Thyroid gland (tissue), 4 donors: ENCODE measurements at regions not wholly inside any gene's neighbourhood (a gene's known extent, or its start where the extent isn't known, plus 50 kb on each side); places are given as distances from the start of the nearest gene placed in this dataset.

Experiments
- DNase-seq, 2 donors: peaks; one replicate each; pipeline ENCODE4 v3.0.0-alpha.2; 2019
- H3K27ac ChIP-seq, 3 donors: fragments of 200-600 bp; sonication (generic); 1 replicate in 2 of 3; 2 replicates in 1 of 3; pipeline ENCODE4 v1.5.1; 2016 to 2019; ENCODE audit warnings: mild to moderate bottlenecking in 1 of 3, moderate library complexity in 1 of 3
- H3K27me3 ChIP-seq: fragments of 200-600 bp; sonication (generic); one replicate; pipeline ENCODE4 v1.5.1; 2019
- H3K36me3 ChIP-seq, 2 donors: fragments of 200-600 bp; sonication (generic); one replicate each; pipeline ENCODE4 v1.5.1; 2016 to 2019
- H3K4me1 ChIP-seq, 2 donors: fragments of 200-600 bp; sonication (generic); one replicate each; pipeline ENCODE4 v1.5.1; 2017 to 2019
- H3K4me3 ChIP-seq, 3 donors: fragments of 200-600 bp; sonication (generic); replicated peaks in 1 of 3; 1 replicate in 2 of 3; 2 replicates in 1 of 3; pipeline ENCODE4 v1.5.1; 2016; ENCODE audit warnings: mild to moderate bottlenecking in 1 of 3
- H3K9me3 ChIP-seq: fragments of 200-600 bp; sonication (generic); one replicate; pipeline ENCODE4 v1.5.1; 2017
- POLR2A ChIP-seq, 2 donors: fragments of 450-650 bp; IDR thresholded peaks; one replicate each; pipeline ENCODE4 v1.6.1; 2017; ENCODE audit warnings: antibody characterized with exemption in 2 of 2, mild to moderate bottlenecking in 2 of 2, moderate library complexity in 1 of 2
- WGBS, 2 donors: methylation state at CpG; one replicate each; pipeline ENCODE4 v1.1.5; 2017; 5-methylcytosine and 5-hydroxymethylcytosine counted together
- intact Hi-C: fragments of 100-400 bp; cut with DNase I; formaldehyde crosslinking; loops from one replicate; pipeline ENCODE4 v1.15.1; 2023
- TF ChIP-seq, protein P1 (sequence below), 6 experiments: fragments of 200-600 bp in 3 of 6; fragments of 450-650 bp in 3 of 6; sonication (generic) in 3 of 6; IDR thresholded peaks; one replicate each; pipeline ENCODE4 v1.5.1; 2016 to 2019; ENCODE audit warnings: antibody characterized with exemption in 6 of 6, mild to moderate bottlenecking in 2 of 6, inconsistent platforms in 1 of 6, moderate library complexity in 1 of 6

DNA sequence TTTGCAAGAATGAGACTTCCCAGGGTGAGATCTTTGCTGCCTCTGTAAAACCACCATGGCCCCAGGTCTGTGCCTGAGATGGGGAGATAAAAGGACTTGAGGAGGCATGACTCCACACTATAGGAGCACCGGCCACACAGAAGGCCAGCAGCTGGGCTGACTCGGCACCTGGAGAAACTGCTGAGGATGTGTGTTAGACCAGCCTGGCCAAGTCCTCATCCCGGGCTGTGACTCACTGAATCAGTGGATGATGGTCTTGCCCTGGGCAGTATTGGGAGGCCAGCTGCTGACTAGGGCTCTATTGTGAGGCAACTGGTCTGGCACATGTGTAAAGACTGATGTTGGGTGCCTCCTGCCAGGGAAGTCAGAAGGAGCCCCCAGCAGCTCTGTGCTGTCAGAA, 286.2 kb downstream of the ACTL7B start:
- no peaks in the 10 kb centered on the region for H3K36me3 ChIP-seq
- no peaks in the 10 kb centered on the region for H3K4me1 ChIP-seq
- TF ChIP-seq, protein P1, sequence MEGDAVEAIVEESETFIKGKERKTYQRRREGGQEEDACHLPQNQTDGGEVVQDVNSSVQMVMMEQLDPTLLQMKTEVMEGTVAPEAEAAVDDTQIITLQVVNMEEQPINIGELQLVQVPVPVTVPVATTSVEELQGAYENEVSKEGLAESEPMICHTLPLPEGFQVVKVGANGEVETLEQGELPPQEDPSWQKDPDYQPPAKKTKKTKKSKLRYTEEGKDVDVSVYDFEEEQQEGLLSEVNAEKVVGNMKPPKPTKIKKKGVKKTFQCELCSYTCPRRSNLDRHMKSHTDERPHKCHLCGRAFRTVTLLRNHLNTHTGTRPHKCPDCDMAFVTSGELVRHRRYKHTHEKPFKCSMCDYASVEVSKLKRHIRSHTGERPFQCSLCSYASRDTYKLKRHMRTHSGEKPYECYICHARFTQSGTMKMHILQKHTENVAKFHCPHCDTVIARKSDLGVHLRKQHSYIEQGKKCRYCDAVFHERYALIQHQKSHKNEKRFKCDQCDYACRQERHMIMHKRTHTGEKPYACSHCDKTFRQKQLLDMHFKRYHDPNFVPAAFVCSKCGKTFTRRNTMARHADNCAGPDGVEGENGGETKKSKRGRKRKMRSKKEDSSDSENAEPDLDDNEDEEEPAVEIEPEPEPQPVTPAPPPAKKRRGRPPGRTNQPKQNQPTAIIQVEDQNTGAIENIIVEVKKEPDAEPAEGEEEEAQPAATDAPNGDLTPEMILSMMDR (IDR thresholded peaks at IDR 0.05), result no peak
- TF ChIP-seq POLR2A (IDR thresholded peaks at IDR 0.05), result no peak
- H3K9me3 ChIP-seq, result no peaks in the 10 kb centered on the region
- intact Hi-C loops, result loop anchor here (5.0 kb wide), 2 partner anchors 937 to 1102 kb away; no protein-coding TSS in a partner anchor
- H3K27ac ChIP-seq, result no peak overlapping the region
- DNase-seq, result no peak
- no peak overlapping the region for H3K4me3 ChIP-seq
- no peaks in the 10 kb centered on the region for H3K27me3 ChIP-seq
- 76 to 80% methylated on average over 3 of the region's 3 CpGs for WGBS, 2 donors

DNA sequence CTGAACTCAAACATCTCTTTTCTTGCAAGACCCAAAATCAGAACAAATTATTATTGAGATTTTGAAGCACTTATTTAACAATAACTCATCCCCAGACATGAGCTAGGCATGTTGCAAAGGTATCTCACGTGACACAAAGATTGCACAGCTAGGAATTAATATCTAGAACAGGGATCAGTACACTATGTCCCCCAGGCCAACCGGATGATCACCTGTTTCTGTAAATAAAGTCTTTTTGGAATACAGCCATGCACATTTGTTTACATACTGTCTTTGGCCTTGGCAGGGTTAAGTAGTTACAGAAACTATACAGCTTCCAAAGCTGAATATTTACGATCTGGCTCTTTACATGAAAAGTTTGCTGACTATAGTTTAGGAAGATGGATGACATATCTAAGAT, 287.7 kb downstream of the ACTL7B start:
- 74 to 85% methylated on average over 3 of the region's 3 CpGs for WGBS, 2 donors
- no peaks in the 10 kb centered on the region for H3K36me3 ChIP-seq
- no peak overlapping the region for H3K4me3 ChIP-seq
- intact Hi-C loops, result loop anchor here (5.0 kb wide), 1 partner anchor 1101 kb away; no protein-coding TSS in a partner anchor
- H3K4me1 ChIP-seq, result no peaks in the 10 kb centered on the region
- no peaks in the 10 kb centered on the region for H3K9me3 ChIP-seq
- no peak overlapping the region for H3K27ac ChIP-seq
- TF ChIP-seq POLR2A (IDR thresholded peaks at IDR 0.05), result no peak
- TF ChIP-seq, protein P1 (IDR thresholded peaks at IDR 0.05), result no peak
- no peak for DNase-seq
- no peaks in the 10 kb centered on the region for H3K27me3 ChIP-seq

DNA sequence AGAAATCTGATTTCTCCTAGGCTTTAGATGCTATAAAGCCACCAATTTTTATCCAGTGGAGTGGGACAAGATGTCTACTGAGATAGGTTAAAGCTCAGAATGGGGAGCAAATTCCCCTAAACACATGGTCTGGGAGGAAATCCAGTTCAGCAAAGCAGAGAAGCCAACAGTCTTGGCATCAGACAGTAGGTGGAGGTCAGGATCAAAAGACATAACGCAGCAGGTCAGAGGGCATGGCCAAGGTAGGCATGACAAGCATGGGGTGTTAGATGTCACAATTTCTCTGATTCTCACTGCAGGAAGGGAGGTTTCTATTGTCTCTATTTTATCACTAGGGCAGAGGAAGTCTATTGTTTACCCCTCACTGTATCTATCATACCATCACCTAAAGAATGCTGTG, 288.2 kb downstream of the ACTL7B start:
- no peak for DNase-seq
- no peaks in the 10 kb centered on the region for H3K27me3 ChIP-seq
- H3K27ac ChIP-seq, result no peak overlapping the region
- no peaks in the 10 kb centered on the region for H3K36me3 ChIP-seq
- TF ChIP-seq, protein P1 (IDR thresholded peaks at IDR 0.05), result no peak
- no peak for TF ChIP-seq POLR2A (IDR thresholded peaks at IDR 0.05)
- intact Hi-C loops, result loop anchor here (5.0 kb wide), 1 partner anchor 1100 kb away; no protein-coding TSS in a partner anchor
- 96 to 100% methylated on average over 1 of the region's 1 CpG for WGBS, 2 donors
- no peak overlapping the region for H3K4me3 ChIP-seq
- H3K4me1 ChIP-seq, result no peaks in the 10 kb centered on the region
- H3K9me3 ChIP-seq, result no peaks in the 10 kb centered on the region

DNA sequence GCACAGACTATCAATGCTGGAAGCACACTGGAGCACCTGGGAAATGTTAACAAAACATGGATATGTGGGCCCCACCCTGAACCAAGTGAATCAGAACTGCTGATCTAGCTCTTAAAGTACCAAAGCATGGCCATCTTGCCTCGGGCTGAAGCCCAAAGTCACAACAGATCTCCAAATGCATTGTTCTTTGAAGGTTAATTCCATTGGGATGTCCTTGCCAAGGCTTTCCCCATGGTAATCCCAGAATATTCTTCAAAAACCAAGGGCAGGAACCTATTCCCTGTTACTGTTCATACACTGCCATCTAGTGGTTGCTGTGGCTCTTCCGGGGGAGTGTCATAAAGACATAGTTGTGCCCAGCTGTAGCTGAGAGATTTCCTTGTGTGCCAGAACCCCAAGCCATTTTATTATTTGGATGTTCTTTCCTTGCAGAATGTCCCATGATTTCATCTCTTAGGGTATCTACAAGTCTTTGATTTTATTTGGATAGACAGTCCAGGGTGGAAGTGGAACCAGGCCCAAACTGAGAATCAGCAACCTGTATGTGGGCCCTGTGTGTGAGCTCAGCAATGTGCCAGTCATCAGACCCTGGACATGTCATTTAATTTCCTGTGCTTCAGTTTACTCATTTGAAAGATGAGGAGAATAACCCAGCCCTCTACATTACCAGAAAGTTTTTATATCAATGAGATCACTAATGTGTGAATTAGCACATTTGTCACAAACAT, 290.0 kb downstream of the ACTL7B start:
- intact Hi-C loops, result loop anchor here (5.0 kb wide), 1 partner anchor 1099 kb away; no protein-coding TSS in a partner anchor
- no peaks in the 10 kb centered on the region for H3K36me3 ChIP-seq
- no peaks in the 10 kb centered on the region for H3K9me3 ChIP-seq
- no peak overlapping the region for H3K4me3 ChIP-seq
- no peaks in the 10 kb centered on the region for H3K4me1 ChIP-seq
- DNase-seq, result peak; percentile 47 to 54
- no peak for TF ChIP-seq POLR2A (IDR thresholded peaks at IDR 0.05)
- TF ChIP-seq, protein P1 (IDR thresholded peaks at IDR 0.05), result peak; percentile 46 to 79 (median 74)
- no peak overlapping the region for H3K27ac ChIP-seq
- WGBS, 2 donors, result 6 to 11% methylated on average over 2 of the region's 2 CpGs
- no peaks in the 10 kb centered on the region for H3K27me3 ChIP-seq

DNA sequence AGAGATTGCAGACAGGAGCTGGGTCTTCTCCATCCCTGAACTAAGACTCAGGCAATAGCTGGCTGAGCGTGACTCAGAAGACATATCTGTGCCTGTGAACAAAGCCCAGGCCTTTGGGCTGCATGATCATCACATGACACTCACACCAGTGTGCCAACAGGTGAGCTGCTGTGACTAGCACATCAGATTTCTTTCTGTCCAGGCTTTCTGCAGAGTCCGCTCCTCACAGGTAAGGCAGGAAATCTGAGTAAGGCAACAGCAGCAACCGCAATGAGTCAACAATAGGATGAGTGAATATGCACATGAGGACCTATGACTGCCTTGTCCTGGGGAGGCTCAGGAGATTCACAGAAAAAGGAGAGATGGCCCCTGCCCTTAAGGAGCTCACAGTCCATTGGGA, 293.6 kb downstream of the ACTL7B start:
- intact Hi-C loops, result no loop called here
- H3K27ac ChIP-seq, result no peak overlapping the region
- no peak overlapping the region for H3K4me3 ChIP-seq
- TF ChIP-seq, protein P1 (IDR thresholded peaks at IDR 0.05), result no peak
- TF ChIP-seq POLR2A (IDR thresholded peaks at IDR 0.05), result no peak
- WGBS, 2 donors, result 95 to 97% methylated on average over 3 of the region's 3 CpGs
- no peaks in the 10 kb centered on the region for H3K9me3 ChIP-seq
- H3K36me3 ChIP-seq, result no peaks in the 10 kb centered on the region
- no peaks in the 10 kb centered on the region for H3K4me1 ChIP-seq
- H3K27me3 ChIP-seq, result no peaks in the 10 kb centered on the region
- no peak for DNase-seq
